Neural crest cell (in vitro differentiated cells): ENCODE measurements at regions not wholly inside any gene's neighbourhood (a gene's known extent, or its start where the extent isn't known, plus 50 kb on each side); places are given as distances from the start of the nearest gene placed in this dataset.

Experiments
- DNase-seq: peaks from one replicate; pipeline ENCODE4 v3.0.0; 2021; ENCODE audit warnings: low read depth, mixed read lengths, low spot score
- H3K27ac Mint-ChIP-seq: one replicate; pipeline ENCODE4 v1.8.0; 2021; ENCODE audit warnings: mild to moderate bottlenecking, mixed read lengths; ENCODE audit not compliant: unreplicated experiment
- H3K27me3 Mint-ChIP-seq: 2 replicates; pipeline ENCODE4 v1.8.0; 2021; ENCODE audit warnings: low read depth, mild to moderate bottlenecking, mixed read lengths
- H3K36me3 Mint-ChIP-seq: 2 replicates; pipeline ENCODE4 v1.8.0; 2021; ENCODE audit warnings: low read depth, mild to moderate bottlenecking, mixed read lengths
- H3K4me1 Mint-ChIP-seq: 2 replicates; pipeline ENCODE4 v1.8.0; 2021; ENCODE audit warnings: mixed read lengths
- H3K4me3 Mint-ChIP-seq: one replicate; pipeline ENCODE4 v1.8.0; 2021; ENCODE audit warnings: mild to moderate bottlenecking, mixed read lengths
- H3K9me3 Mint-ChIP-seq: 2 replicates; pipeline ENCODE4 v1.8.0; 2021; ENCODE audit warnings: mixed read lengths
- CTCF ChIP-seq: fragments of 200-600 bp; sonication (generic); conservative IDR thresholded peaks from 2 replicates; pipeline ENCODE4 v1.5.0; 2021; ENCODE audit warnings: antibody characterized with exemption, mild to moderate bottlenecking

DNA sequence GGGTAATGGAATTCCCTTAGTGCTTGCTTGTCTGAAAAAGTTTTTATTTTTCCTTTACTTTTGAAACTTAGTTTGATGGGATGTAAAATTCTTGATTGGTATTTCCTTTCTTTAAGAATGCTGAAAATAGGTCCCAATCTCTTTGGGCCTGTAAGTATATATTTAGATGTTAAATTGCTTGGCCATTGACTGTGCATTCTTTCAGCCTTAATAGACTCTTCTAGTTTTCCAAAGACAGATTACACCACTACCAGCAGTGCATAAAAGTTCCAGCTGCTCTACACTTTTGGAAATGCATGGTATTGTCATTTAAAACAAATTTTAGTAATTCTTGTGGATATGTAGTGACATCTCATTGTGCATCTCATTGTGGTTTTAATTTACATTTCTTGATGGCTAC, 464.8 kb upstream of the USP24 start:
- Mint-ChIP-seq H3K4me1 (no peaks in the 10 kb centered on the region), H3K27me3 (no peaks in the 10 kb centered on the region), H3K27ac (no peak overlapping the region), H3K36me3 (no peaks in the 10 kb centered on the region), H3K4me3 (no peak overlapping the region), H3K9me3 (peaks cover 3% of the 10 kb centered on the region)
- TF ChIP-seq CTCF, result no peak
- no peak for DNase-seq

DNA sequence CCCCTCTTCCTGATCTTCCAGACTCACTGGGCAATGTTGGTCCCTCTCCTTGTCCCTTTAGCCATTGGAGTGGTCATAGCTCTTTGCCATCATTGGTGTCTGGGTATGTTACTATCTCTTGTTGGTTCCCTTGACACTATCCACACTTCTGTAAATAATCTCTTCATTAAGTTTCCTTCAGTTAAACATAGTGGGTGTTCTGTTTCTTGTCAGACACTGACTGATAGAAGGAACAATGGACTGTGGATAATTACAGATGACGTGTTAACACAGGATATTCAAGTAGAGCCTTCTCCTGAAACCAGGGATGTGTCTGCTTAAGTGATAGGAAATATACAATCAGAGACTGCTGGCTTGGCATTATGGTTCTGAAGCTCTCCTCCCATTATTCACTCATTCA, 458.3 kb upstream of the USP24 start:
- no peak overlapping the region for H3K4me3 Mint-ChIP-seq
- no peaks in the 10 kb centered on the region for H3K4me1 Mint-ChIP-seq
- TF ChIP-seq CTCF, result no peak
- DNase-seq, result no peak
- no peaks in the 10 kb centered on the region for H3K36me3 Mint-ChIP-seq
- H3K27me3 Mint-ChIP-seq, result no peaks in the 10 kb centered on the region
- H3K27ac Mint-ChIP-seq, result no peak overlapping the region
- H3K9me3 Mint-ChIP-seq, result peaks cover 3% of the 10 kb centered on the region

DNA sequence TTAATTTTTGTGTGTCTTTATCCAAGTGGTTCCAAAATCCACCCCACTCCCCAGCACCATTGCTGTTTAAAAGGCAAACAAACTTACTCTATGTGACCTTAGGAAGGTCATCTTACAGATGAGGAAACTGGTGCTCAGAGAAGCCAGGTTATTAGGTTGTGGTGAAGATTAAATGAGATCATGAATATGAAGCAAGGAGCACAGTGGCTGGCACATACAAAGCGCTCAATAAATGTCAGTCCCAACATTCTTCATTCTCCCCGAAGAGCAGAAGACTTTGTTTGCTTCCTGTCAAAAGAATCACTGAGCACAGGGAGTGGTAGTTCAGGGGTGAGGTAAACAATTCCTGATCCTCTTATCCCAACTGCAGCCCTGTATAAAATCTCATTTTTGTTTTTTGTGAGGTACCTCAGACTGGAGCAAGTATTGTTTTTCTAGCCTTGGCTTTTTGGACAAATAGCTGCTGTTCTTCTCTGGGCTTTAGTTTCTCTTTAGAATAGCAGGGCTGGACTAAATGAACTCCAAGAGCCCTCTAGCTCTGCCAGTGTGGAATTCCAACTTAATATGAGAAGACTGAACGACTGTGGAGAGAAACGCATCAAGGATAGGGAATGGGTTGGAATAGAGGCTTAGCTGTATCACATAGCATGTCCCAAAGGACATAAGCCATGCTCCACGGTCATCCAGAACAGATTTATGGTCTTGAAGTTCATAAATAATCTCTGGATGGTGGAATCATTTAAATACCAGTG, 455.3 kb upstream of the USP24 start:
- Mint-ChIP-seq H3K27me3 (no peaks in the 10 kb centered on the region), H3K27ac (no peak overlapping the region), H3K4me3 (no peak overlapping the region), H3K36me3 (no peaks in the 10 kb centered on the region), H3K4me1 (no peaks in the 10 kb centered on the region), H3K9me3 (no peaks in the 10 kb centered on the region)
- DNase-seq, result no peak
- no peak for TF ChIP-seq CTCF

GRCh38 chr1:55669293-55669692, 454.1 kb upstream of the USP24 start:
- Mint-ChIP-seq H3K27me3 (no peaks in the 10 kb centered on the region), H3K4me1 (no peaks in the 10 kb centered on the region), H3K27ac (no peak overlapping the region), H3K4me3 (no peak overlapping the region), H3K9me3 (no peaks in the 10 kb centered on the region), H3K36me3 (no peaks in the 10 kb centered on the region)
- DNase-seq, result no peak
- TF ChIP-seq CTCF, result no peak

DNA sequence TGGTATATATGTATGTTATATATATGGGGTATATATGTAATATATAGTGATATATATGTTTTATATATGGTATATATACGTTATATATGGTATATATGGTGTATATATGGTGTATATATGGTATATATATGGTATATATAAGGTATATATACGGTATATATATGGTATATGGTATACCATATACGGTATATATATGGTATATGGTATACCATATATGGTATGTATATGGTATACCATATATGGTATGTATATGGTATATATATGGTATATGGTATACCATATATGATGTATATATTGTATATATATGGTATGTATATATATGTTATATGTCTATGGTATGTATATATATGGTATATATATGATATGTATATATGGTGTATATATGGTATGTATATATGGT, 447.7 kb upstream of the USP24 start:
- no peak for DNase-seq

More for the DNA sequence above, 447.7 kb upstream of the USP24 start:
- H3K4me1 Mint-ChIP-seq, result no peaks in the 10 kb centered on the region
- TF ChIP-seq CTCF, result no peak
- no peak overlapping the region for H3K27ac Mint-ChIP-seq
- peaks cover 9% of the 10 kb centered on the region for H3K9me3 Mint-ChIP-seq
- no peaks in the 10 kb centered on the region for H3K27me3 Mint-ChIP-seq
- no peaks in the 10 kb centered on the region for H3K36me3 Mint-ChIP-seq
- H3K4me3 Mint-ChIP-seq, result no peak overlapping the region
